ENCODE measurements at regions not wholly inside any gene's neighbourhood (a gene's known extent, or its start where the extent isn't known, plus 50 kb on each side); places are given as distances from the start of the nearest gene placed in this dataset.
A peak's percentile ranks its signal among the peaks of the same experiment; 100 is the strongest.
"Not testable (repeated sequence)": the region's sequence is repeated elsewhere in the genome, so short reads cannot be mapped to it uniquely, and the experiment has no call there.

GRCh38 chrX:42432552-42432951, 345.4 kb downstream of the PPP1R2C start:
- DNase-seq = no peak

- no peak for DNase-seq
These were observed 355.0 kb downstream of the PPP1R2C start for GRCh38 chrX:42422961-42423360.

GRCh38 chrX:42420426-42420825, 357.5 kb downstream of the PPP1R2C start:
- DNase-seq = no peak

- no peak for DNase-seq
These were observed 362.3 kb downstream of the PPP1R2C start for GRCh38 chrX:42415636-42416035.

GRCh38 chrX:42414057-42414456, 363.9 kb downstream of the PPP1R2C start:
- no peak for DNase-seq

GRCh38 chrX:42399632-42400024, 378.3 kb downstream of the PPP1R2C start:
- DNase-seq = no peak

- no peak for DNase-seq
These were observed 378.9 kb downstream of the PPP1R2C start for GRCh38 chrX:42398967-42399631.

- DNase-seq = no peak
These were observed 381.8 kb downstream of the PPP1R2C start for GRCh38 chrX:42396136-42396535.

GRCh38 chrX:42392846-42393245, 385.1 kb downstream of the PPP1R2C start:
- DNase-seq = no peak

GRCh38 chrX:42386681-42387080, 391.3 kb downstream of the PPP1R2C start:
- DNase-seq = no peak

- no peak for DNase-seq
These were observed 392.2 kb downstream of the PPP1R2C start for GRCh38 chrX:42385730-42386129.

GRCh38 chrX:42384956-42385355, 393.0 kb downstream of the PPP1R2C start:
- peak; percentile 6 for DNase-seq

GRCh38 chrX:42378857-42379256, 399.1 kb downstream of the PPP1R2C start:
- no peak for DNase-seq

- DNase-seq = no peak
These were observed 402.9 kb downstream of the PPP1R2C start for GRCh38 chrX:42375086-42375485.

GRCh38 chrX:42366181-42366580, 411.8 kb downstream of the PPP1R2C start:
- no peak for DNase-seq

GRCh38 chrX:42362219-42362618, 415.7 kb downstream of the PPP1R2C start:
- DNase-seq = no peak

- DNase-seq = not testable (repeated sequence)
These were observed 419.6 kb upstream of the CASK start for GRCh38 chrX:42342981-42343380.
